ENCODE measurements at regions not wholly inside any gene's neighbourhood (a gene's known extent, or its start where the extent isn't known, plus 50 kb on each side); places are given as distances from the start of the nearest gene placed in this dataset.

- Mint-ChIP-seq H3K27me3 (ENCODE audit: low read depth in 2 of 2) (peaks cover 3 to 7% of the 10 kb centered on the region in 2 donors), H3K27ac (no peak overlapping the region), H3K36me3 (no peaks in the 10 kb centered on the region), H3K4me1 (no peaks in the 10 kb centered on the region), H3K9me3 (no peaks in the 10 kb centered on the region), H3K4me3 (no peak overlapping the region)
- DNase-seq (no peak), ATAC-seq (no peak)
- Histone ChIP-seq H3K9me3 (ENCODE audit: control insufficient read depth, insufficient read depth, low read length) (no peaks in the 10 kb centered on the region), H3K36me3 (ENCODE audit: control insufficient read depth, insufficient read depth, low read length) (no peaks in the 10 kb centered on the region), H3K4me3 (ENCODE audit: low read length) (no peak overlapping the region), H3K4me1 (ENCODE audit: control insufficient read depth, insufficient read depth, low read length) (no peaks in the 10 kb centered on the region), H3K27me3 (ENCODE audit: control insufficient read depth, insufficient read depth, low read length) (no peaks in the 10 kb centered on the region), H3K27ac (ENCODE audit: low read length) (no peak overlapping the region)
- TF ChIP-seq CTCF (IDR thresholded peaks at IDR 0.05): no peak
- WGBS (ENCODE audit: insufficient coverage): 90% methylated on average over 3 of the region's 7 CpGs
- intact Hi-C loops (cut with micrococcal nuclease): no loop called here
Measured at GRCh38 chr10:113303544-113304146, 249.2 kb upstream of the HABP2 start.

GRCh38 chr10:113304726-113305125 is 248.1 kb upstream of the HABP2 start:
- no peak overlapping the region for H3K27ac Mint-ChIP-seq
- 75% methylated on average over 5 of the region's 5 CpGs for WGBS (ENCODE audit: insufficient coverage)

GRCh38 chr10:113305871-113306270 is 247.0 kb upstream of the HABP2 start:
- Histone ChIP-seq H3K36me3 (ENCODE audit: control insufficient read depth, insufficient read depth, low read length) (no peaks in the 10 kb centered on the region), H3K4me1 (ENCODE audit: control insufficient read depth, insufficient read depth, low read length) (no peaks in the 10 kb centered on the region), H3K27me3 (ENCODE audit: control insufficient read depth, insufficient read depth, low read length) (no peaks in the 10 kb centered on the region), H3K9me3 (ENCODE audit: control insufficient read depth, insufficient read depth, low read length) (no peaks in the 10 kb centered on the region), H3K4me3 (ENCODE audit: low read length) (no peak overlapping the region), H3K27ac (ENCODE audit: low read length) (no peak overlapping the region)
- no peak overlapping the region for H3K27ac Mint-ChIP-seq
- H3K36me3 Mint-ChIP-seq: no peaks in the 10 kb centered on the region
- TF ChIP-seq CTCF (IDR thresholded peaks at IDR 0.05): no peak
- intact Hi-C loops (cut with micrococcal nuclease): no loop called here
- H3K4me1 Mint-ChIP-seq: no peaks in the 10 kb centered on the region
- DNase-seq (no peak), ATAC-seq (no peak)
- 96% methylated on average over 5 of the region's 5 CpGs for WGBS (ENCODE audit: insufficient coverage)
- no peak overlapping the region for H3K4me3 Mint-ChIP-seq
- H3K9me3 Mint-ChIP-seq: no peaks in the 10 kb centered on the region
- H3K27me3 Mint-ChIP-seq (ENCODE audit: low read depth in 2 of 2): peaks cover 5 to 11% of the 10 kb centered on the region in 2 donors

More at GRCh38 chr10:113304726-113305125, 248.1 kb upstream of the HABP2 start:
- Mint-ChIP-seq H3K27me3 (ENCODE audit: low read depth in 2 of 2) (peaks cover 3 to 11% of the 10 kb centered on the region in 2 donors), H3K36me3 (no peaks in the 10 kb centered on the region), H3K4me3 (no peak overlapping the region), H3K9me3 (no peaks in the 10 kb centered on the region), H3K4me1 (no peaks in the 10 kb centered on the region)
- no peaks in the 10 kb centered on the region for H3K4me1 ChIP-seq (ENCODE audit: control insufficient read depth, insufficient read depth, low read length)
- H3K36me3 ChIP-seq (ENCODE audit: control insufficient read depth, insufficient read depth, low read length): no peaks in the 10 kb centered on the region
- no peaks in the 10 kb centered on the region for H3K9me3 ChIP-seq (ENCODE audit: control insufficient read depth, insufficient read depth, low read length)
- DNase-seq: no peak
- ATAC-seq: no peak
- no peak for TF ChIP-seq CTCF (IDR thresholded peaks at IDR 0.05)
- intact Hi-C loops (cut with micrococcal nuclease): no loop called here
- no peak overlapping the region for H3K27ac ChIP-seq (ENCODE audit: low read length)
- no peaks in the 10 kb centered on the region for H3K27me3 ChIP-seq (ENCODE audit: control insufficient read depth, insufficient read depth, low read length)
- no peak overlapping the region for H3K4me3 ChIP-seq (ENCODE audit: low read length)

- H3K36me3 Mint-ChIP-seq: no peaks in the 10 kb centered on the region
Measured at GRCh38 chr10:113309791-113310190, 243.1 kb upstream of the HABP2 start.

More at GRCh38 chr10:113309791-113310190, 243.1 kb upstream of the HABP2 start:
- Histone ChIP-seq H3K27ac (ENCODE audit: low read length) (no peak overlapping the region), H3K4me1 (ENCODE audit: control insufficient read depth, insufficient read depth, low read length) (no peaks in the 10 kb centered on the region), H3K9me3 (ENCODE audit: control insufficient read depth, insufficient read depth, low read length) (no peaks in the 10 kb centered on the region), H3K27me3 (ENCODE audit: control insufficient read depth, insufficient read depth, low read length) (no peaks in the 10 kb centered on the region), H3K4me3 (ENCODE audit: low read length) (no peak overlapping the region), H3K36me3 (ENCODE audit: control insufficient read depth, insufficient read depth, low read length) (no peaks in the 10 kb centered on the region)
- 84% methylated on average over 4 of the region's 4 CpGs for WGBS (ENCODE audit: insufficient coverage)
- ATAC-seq (no peak), DNase-seq (no peak)
- Mint-ChIP-seq H3K4me3 (no peak overlapping the region), H3K4me1 (no peaks in the 10 kb centered on the region), H3K27me3 (ENCODE audit: low read depth in 2 of 2) (peaks cover 5% of the 10 kb centered on the region in 2 donors), H3K27ac (no peak overlapping the region), H3K9me3 (no peaks in the 10 kb centered on the region)
- intact Hi-C loops (cut with micrococcal nuclease): no loop called here
- TF ChIP-seq CTCF (IDR thresholded peaks at IDR 0.05): no peak

Data from natural killer cell (primary cell).